T1000 (cell line): ENCODE measurements at regions not wholly inside any gene's neighbourhood (a gene's known extent, or its start where the extent isn't known, plus 50 kb on each side); places are given as distances from the start of the nearest gene placed in this dataset.
"Not testable (repeated sequence)": the region's sequence is repeated elsewhere in the genome, so short reads cannot be mapped to it uniquely, and the experiment has no call there.

Source experiments
- DNase-seq: peaks from one replicate; lab custom pipeline; 2025; ENCODE audit warnings: mixed read lengths; lab: John Stamatoyannopoulos, UW

GRCh38 chrX:55142206-55142918 lies 53.5 kb downstream of the PAGE2 start:
- DNase-seq = no peak

- no peak for DNase-seq
Measured at GRCh38 chrX:55142919-55143310, 54.1 kb downstream of the PAGE2 start.

- no peak for DNase-seq
Measured at GRCh38 chrX:55143621-55144020, 54.8 kb downstream of the PAGE2 start.

DNA sequence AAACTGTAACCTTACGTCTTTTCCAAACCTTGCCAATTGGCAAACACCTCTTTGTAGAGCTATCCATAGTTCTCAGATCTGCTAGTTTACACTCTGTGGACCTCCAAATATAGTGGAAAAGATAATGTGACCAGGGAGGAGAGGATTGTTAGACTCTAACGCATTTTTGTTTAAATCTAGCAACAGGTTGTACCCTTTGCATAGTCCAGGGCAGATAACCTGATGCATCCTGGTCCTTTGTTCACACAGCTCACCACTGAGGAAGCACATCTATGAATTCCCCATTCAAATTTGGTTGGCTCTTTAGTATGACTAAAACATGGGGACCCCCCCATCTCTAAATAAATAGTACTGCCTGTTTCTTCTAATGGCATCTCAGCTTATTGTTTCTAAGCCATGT lies 55.9 kb downstream of the PAGE2 start:
- DNase-seq = no peak

GRCh38 chrX:55149242-55149641 lies 60.4 kb downstream of the PAGE2 start:
- no peak for DNase-seq

- DNase-seq = no peak
Measured at GRCh38 chrX:55151199-55151598, 62.4 kb downstream of the PAGE2 start.

GRCh38 chrX:55159551-55159950 lies 60.6 kb upstream of the PAGE5 start:
- no peak for DNase-seq

DNA sequence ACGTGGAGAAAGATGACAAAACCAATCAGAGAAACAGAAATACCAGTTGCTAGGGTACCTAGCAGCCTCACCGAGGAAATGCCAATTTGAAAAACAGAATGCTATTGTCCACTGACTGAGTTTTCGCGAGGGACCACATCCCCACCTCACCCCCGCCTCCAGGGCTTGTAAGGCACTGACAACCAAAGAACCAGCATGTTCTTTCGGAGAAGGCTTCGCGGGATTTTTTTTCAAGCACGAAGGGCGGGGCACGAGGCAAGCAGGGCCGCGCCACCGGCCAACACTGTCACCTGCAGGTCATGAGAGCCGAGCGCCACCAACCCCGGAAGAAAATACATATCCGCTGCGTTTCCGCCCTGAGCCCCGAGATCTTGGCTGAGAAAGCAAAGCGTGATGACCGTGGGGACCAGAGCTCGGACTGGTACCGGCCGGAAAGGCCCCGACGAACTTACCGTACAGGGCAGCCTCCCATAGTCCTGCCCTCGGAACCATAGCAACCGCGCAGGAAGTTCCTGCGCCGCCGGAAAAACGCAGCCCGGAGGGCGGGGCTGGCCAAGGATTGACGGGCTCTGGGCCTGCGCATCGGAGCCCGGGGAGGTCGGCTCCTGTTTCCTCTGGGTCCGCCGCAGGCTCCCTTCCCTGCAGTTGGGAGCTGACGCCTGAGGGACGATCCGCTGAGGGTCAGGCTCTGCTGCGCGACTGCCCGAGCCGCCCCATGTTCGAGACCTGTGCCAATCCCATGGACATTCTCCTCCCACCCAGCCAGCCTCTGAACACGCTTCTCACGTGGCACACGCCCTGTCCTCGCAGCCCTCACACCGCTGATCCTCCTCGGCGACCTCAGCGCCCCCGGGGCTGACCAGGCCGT lies 59.2 kb upstream of the PAGE5 start:
- peak; percentile 88 for DNase-seq

- no peak for DNase-seq
Measured at GRCh38 chrX:55161581-55161980, 58.6 kb upstream of the PAGE5 start.

GRCh38 chrX:55163171-55163570 lies 57.0 kb upstream of the PAGE5 start:
- no peak for DNase-seq

DNA sequence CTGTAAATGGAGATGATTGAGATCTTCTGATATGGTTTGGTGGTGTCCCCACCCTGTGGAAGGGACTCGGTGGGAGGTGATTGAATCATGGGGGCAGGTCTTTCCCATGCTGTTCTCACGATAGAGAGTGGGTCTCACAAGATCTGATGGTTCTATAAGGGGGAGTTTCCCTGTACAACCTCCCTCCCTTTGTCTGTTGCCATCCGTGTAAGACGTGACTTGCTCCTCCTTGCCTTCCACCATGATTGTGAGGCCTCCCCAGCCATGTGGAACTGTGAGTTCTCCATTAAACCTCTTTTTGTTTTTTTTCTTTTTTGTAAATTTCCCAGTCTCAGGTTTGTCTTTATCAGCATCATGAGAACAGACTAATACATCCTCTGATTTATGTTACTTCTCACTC lies 55.1 kb upstream of the PAGE5 start:
- DNase-seq = not testable (repeated sequence)

DNA sequence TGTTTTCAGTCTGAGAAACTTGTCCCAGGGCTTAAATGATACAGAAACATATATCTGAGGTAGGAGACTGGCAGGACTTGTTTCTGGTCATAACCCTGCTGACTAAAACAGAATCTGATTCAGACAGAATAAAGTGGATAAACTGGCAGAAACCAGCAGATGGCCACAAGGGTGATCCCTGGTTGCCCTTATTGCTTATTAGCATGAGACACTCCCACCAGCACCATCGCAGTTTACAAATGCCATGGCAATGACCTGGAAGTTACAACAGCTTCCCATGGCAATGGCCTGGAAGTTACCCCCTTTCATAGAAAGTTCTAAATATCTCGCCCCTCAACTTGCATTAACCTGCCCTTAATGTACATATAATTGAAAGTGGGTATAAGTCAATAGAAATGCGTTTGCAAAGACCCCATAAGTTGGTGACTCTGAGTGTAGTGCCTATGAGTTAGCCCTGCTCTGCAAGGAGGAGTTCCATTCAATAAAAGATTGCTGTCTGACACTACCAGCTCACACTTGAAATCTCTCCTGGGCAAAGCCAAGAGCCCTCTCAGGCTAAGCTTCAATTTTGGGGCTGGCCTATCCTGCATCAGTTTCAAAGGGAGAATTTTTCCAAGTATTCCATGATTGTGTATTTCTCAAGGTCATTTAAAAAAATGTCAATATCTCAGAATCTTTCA lies 52.9 kb upstream of the PAGE5 start:
- DNase-seq = no peak

- no peak for DNase-seq
Measured at GRCh38 chrX:55167901-55168300, 52.2 kb upstream of the PAGE5 start.

GRCh38 chrX:55169782-55170181 lies 50.4 kb upstream of the PAGE5 start:
- DNase-seq = no peak
